ENCODE measurements at regions not wholly inside any gene's neighbourhood (a gene's known extent, or its start where the extent isn't known, plus 50 kb on each side); places are given as distances from the start of the nearest gene placed in this dataset.

DNA sequence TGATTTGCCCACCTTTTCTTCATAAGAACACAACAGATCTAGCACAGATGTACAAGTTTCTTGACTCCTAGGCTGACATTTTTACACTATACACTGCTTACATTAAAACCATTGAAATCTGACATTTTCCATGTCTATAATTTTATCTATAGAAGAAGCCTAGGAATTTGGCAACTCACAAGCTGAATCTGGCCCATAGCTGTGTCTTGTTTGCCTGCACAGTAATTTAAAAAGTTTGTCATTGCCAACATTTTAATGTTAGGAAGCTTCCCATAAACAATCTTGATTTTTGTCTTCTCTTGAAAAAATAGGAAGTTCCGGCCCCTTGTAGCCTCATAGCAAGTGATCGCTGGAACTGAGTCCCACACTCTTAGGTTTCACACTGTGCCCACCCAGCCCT is 394.6 kb upstream of the AZI2 start:
- DNase-seq: no peak

DNA sequence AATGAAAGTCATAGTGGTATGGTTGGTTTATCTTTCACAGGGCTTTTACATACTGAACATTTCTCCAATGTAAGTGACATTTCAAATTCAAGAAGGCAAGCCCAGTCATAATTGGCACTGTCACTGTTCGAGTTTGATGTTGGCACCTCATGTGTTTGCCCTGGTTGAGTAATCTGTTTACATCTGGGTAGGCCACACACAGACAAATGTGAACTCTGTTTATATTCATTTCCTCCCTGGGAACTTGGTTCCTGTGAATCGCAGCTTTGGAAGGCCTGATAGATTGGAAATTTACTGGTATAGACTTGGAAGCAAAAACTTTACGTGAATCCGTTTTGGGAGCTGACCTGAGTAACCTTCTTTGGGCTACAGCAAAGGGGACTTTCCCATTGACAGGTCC is 395.2 kb upstream of the AZI2 start:
- DNase-seq: no peak

GRCh38 chr3:28745436-28745835 is 396.8 kb upstream of the AZI2 start:
- DNase-seq: no peak

- no peak for DNase-seq
Observed at GRCh38 chr3:28745916-28746617, 397.4 kb upstream of the AZI2 start.

- DNase-seq: no peak
Observed at GRCh38 chr3:28746990-28747389, 398.4 kb upstream of the AZI2 start.

GRCh38 chr3:28751864-28752263 is 403.2 kb upstream of the AZI2 start:
- no peak for DNase-seq

DNA sequence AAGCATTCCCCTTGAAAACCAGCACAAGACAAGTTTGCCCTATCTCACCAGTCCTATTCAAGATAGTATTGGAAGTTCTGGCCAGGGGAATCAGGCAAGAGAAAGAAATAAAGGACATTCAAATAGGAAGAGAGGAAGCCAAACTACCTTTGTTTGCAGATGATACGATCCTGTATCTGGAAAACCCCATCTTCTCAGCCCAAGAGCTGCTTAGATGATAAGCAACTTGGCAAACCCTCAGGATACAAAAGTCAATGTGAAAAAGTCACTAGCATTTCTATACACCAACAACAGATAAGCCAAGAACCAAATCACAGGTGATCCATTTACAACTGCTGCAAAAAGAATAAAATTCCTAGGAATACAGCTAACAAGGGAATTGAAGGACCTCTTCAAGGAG is 403.7 kb upstream of the AZI2 start:
- DNase-seq: no peak

GRCh38 chr3:28756056-28756455 is 407.4 kb upstream of the AZI2 start:
- DNase-seq: no peak

- no peak for DNase-seq
Observed at GRCh38 chr3:28758115-28758514, 409.5 kb upstream of the AZI2 start.

DNA sequence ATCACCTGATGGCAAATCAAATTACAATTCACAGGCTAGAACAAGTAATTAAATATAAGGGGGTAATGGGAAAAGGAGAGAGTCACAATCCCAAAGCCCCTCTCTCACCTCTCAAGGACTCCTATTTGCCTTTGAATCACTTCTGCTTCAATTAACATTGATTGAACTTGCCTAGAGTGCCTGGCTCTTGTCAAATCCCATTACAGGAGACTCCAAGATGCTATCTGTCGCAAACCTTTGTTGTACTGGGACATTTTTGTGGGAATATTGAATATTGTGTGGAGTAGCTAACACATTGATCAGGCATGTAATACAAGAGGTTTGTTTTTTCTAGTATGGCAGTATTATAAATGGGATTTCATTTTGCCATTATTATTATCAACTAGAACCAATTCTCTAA is 412.8 kb upstream of the AZI2 start:
- no peak for DNase-seq

DNA sequence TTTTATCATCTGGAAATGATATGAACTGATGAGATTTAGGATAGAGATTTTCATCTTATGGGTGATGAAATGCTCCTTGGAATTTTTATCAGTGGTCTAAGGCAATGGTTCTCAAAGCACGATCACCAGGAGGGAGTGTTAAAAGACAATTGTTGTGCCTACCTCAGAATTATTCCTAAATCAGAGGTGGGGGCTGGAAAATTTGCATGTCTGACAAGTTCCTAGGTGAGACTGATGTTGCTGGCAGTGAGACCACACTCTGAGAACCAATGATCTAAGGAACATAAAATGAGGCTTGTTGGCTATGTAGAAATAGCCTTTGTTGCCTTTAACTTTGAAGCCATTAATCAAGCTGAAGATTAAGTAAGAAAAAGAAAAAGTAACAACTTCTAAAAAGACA is 416.6 kb upstream of the AZI2 start:
- no peak for DNase-seq

- DNase-seq: no peak
Observed at GRCh38 chr3:28768439-28768838, 419.8 kb upstream of the AZI2 start.

DNA sequence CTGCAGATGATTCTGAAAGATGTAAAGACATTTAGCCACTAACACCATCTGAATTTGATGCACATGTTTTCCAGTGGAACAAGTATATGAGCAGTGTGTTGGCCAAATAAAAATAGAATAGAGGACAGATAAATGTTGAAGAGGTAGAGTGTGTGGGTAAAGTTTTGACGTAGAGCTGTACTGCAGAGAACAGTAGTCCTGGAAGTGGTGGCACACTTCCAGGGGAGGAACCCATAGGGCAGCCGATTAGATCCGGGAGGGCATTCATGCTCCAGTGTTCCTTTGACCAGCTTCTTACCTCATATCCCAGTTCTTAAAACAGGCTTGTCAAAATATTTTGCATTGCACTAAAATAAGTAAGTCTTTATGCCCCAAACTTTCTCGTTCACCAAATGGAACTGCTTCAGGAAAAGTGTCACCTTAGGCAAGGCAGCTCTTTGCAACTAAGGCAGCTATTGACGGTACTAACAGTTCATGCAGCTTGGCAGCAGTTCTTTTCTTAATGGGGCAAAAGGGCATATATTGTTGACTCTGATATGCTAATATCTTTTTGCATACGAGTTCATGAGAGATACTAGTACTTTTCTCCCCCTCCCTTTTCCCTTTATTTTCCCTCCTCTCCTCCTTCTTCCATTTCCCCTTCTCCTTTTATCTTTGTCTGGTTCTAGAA is 429.3 kb upstream of the AZI2 start:
- no peak for DNase-seq

DNA sequence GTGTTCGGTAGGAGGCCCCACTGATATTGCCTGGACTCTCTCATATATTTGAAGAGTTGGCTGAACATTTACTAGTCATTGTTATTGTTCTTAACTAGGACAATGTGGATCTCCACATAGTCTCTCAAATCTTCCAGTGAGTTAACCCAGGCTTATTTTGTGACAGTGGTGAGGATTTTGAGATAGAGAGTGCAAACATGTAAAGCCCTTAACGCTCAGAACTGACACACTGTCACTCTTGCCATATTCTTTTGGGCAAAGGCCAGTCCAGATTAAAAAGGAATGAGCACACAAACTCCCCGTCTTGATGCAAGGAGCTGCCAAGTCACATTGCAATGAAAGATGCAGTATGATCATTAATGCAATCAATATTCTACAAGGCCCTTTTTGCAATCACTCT is 431.9 kb upstream of the AZI2 start:
- DNase-seq: no peak

DNA sequence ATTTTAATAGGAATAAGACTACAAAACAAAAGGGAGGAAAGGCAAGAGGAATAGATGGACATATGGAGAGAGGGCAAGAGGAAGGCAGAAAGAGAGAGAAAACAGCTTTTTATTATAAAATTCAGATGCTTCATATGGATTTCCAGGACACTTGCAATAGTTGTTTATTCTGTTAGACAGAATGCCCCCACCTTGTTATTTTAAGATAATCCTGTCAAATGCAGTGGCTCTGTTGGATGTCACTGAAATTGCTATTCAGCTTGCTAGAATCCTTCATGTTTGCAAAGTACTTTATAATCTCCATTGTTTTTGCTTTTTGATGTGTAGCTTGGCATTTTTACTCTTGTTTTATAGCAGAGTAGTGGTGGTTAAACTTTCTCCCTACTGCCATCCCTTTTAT is 432.4 kb upstream of the AZI2 start:
- DNase-seq: no peak

DNA sequence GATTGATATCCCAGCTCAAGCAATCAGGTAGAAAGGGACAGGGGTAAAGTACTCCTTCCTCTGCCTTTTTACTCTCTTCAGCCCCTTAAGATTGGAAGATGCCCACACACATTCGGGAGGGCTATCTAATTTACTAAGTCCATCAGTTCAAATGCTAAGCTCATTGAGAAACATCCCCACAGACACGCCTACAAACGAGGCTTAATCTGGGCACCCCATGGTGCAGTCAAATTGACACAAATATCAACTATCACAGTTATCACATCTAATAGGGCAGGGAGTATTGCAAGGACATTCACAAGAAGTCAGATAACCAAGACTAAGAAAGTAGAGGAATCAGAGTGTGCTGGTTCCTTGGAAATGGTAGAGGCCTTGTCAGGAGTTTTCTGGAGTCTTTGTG is 437.8 kb upstream of the AZI2 start:
- no peak for DNase-seq

- DNase-seq: no peak
Observed at GRCh38 chr3:28788571-28788970, 439.9 kb upstream of the AZI2 start.

DNA sequence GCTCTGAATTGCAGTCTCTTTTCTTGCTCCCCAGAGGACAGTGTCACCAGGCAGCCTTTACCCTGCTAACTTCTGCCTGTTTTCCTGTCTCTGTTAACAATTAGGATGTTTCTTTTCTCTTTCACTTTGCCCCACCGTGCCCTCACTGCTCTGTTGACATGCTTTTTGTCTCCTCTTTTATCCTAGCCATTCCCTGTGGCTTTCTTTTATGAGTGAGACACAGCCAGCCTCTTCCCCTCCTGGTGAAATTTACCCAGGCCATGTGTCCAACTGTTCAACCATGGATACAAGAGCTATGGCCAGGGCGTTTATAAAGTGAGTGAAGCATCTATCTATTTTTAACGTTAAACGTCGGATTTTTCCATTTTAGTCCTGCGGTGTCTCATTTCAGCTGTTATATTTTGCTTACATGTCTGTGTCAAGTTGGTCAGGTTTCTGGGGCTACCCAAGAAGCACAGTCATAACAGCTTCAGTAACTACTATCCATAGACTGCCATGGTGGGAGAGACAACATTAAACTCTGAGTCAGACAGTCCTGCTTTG is 443.2 kb upstream of the AZI2 start:
- no peak for DNase-seq

DNA sequence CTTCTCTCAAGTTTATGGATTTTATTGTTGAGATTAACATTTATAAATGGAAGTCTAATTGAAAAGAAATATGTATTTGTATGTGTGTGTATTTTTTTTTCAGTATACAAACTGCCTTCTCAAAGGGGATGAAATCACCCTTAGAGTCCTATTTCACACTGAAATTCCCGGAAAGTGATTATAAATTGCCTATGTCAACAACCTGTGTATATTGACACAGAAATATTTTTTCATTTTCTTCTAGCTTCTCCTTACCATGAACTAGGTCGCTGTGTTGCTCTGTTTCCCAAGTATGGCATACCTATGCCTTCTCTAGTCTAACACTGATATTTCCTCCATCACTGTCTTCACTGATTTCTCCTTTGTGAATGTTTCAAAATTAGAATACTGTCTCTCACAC is 444.0 kb upstream of the AZI2 start:
- DNase-seq: no peak

- no peak for DNase-seq
Observed at GRCh38 chr3:28799084-28799483, 450.5 kb upstream of the AZI2 start.

DNA sequence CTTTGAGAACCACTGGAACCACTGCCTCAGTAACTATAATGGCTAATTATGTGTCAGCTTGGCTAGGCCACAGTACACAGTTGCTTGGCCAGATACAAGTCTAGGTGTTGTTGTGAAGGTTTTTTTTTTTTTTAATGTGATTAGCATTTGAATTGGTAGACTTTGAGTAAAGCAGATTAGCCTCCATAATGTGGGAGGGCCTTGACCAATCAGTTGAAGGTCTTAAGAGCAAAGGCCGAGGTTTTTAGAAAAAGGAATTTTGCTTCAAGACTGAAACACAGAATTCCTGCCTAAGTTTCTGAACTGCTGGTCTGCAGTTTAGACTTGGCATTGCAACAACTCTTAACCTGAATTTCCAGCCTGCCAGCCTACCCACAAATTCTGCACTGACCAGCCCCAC is 451.6 kb upstream of the AZI2 start:
- no peak for DNase-seq

DNA sequence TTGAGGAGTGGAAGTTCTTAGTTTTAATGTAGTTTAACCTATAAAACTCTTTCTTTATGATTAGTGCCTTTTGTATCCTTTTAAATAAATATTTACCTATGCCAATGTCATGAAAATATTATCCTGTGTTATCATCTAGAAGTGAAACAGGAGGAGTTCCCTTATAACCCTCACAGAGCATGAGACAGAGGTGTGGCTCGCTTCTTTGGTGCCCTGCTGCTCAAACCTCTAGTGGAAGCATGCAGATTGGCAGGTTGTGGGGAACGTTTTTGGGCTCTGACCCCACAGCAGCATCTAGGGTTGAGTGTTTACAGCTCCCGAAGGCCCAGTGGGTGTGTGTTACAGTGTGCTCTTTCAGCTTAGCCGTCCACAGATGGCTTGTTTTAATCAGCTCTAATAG is 459.4 kb upstream of the AZI2 start:
- DNase-seq: no peak

DNA sequence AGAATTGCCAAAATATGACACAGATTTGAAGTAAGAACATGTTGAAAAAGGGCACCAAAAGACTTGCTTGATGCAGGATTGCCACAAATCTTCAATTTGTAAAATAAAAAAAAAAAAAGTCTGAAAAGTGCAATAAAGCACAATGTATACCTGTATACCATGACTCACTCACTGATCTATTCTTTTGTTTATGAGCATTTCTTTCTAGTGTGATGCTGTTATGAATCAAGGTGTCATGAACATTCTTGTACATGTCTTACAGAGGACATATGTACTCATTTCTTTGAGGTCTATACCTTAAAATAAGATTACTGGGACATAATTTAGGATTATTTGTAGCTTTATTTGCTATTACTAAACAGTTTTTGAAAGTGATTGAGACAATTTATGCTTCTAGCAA is 464.9 kb upstream of the RBMS3 start:
- no peak for DNase-seq

GRCh38 chr3:28824316-28824715 is 456.6 kb upstream of the RBMS3 start:
- DNase-seq: no peak

DNA sequence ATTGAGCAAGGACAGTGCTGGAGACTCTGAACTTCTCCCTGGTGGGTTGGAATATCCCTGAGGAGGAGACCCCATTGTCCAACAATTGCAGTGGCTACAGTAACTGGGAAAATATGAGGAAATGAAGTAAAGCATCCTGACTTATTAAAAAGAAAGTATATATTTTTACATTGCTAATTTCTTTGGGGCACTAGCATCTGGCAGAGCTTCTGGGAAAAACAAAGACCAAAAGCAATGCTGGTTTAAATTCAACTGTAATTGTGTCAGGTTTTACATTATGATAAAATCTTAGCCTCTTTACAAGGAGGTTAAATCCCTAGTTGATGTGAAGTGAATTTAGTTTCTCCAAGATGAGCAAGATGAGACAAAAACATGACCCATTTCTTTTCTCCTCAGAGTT is 454.0 kb upstream of the RBMS3 start:
- DNase-seq: no peak
